Uterus (tissue), 3 donors: ENCODE measurements at regions not wholly inside any gene's neighbourhood (a gene's known extent, or its start where the extent isn't known, plus 50 kb on each side); places are given as distances from the start of the nearest gene placed in this dataset.

Experiments used
- DNase-seq, 2 donors: peaks; one replicate each; pipeline ENCODE4 v3.0.0-alpha.2; 2019 to 2020
- H3K27ac ChIP-seq, 2 donors: fragments of 200-600 bp; sonication (generic); 1 replicate in 1 of 2; 2 replicates in 1 of 2; pipeline ENCODE4 v1.5.1; 2016 to 2018
- H3K27me3 ChIP-seq, 2 donors: fragments of 200-600 bp; sonication (generic); one replicate each; pipeline ENCODE4 v1.5.1; 2018 to 2019; ENCODE audit warnings: control low read depth in 1 of 2
- H3K36me3 ChIP-seq, 2 donors: fragments of 200-600 bp; sonication (generic); one replicate each; pipeline ENCODE4 v1.5.1; 2019; ENCODE audit warnings: control low read depth in 1 of 2
- H3K4me1 ChIP-seq, 2 donors: fragments of 200-600 bp; sonication (generic); one replicate each; pipeline ENCODE4 v1.5.1; 2018 to 2019; ENCODE audit warnings: control low read depth in 1 of 2
- H3K4me3 ChIP-seq, 2 donors: fragments of 200-600 bp; sonication (generic); 1 replicate in 1 of 2; 2 replicates in 1 of 2; pipeline ENCODE4 v1.5.1; 2018 to 2019; ENCODE audit warnings: mild to moderate bottlenecking in 1 of 2
- H3K9me3 ChIP-seq, 2 donors: fragments of 200-600 bp; sonication (generic); one replicate each; pipeline ENCODE4 v1.5.1; 2019; ENCODE audit warnings: control low read depth in 1 of 2
- POLR2A ChIP-seq, 2 donors: fragments of 450-650 bp; IDR thresholded peaks; one replicate each; pipeline ENCODE4 v1.6.1; 2016; ENCODE audit warnings: antibody characterized with exemption in 2 of 2, mild to moderate bottlenecking in 1 of 2, moderate library complexity in 1 of 2
- intact Hi-C: fragments of 100-400 bp; cut with DNase I; formaldehyde crosslinking; loops from one replicate; pipeline ENCODE4 v1.15.1; 2023; ENCODE audit warnings: low total_unique reads
- TF ChIP-seq, protein P1 (sequence below), 4 experiments: fragments of 200-600 bp in 2 of 4; fragments of 450-650 bp in 2 of 4; sonication (generic) in 2 of 4; IDR thresholded peaks; one replicate each; pipeline ENCODE4 v1.5.1; 2016 to 2019; ENCODE audit warnings: antibody characterized with exemption in 4 of 4, mild to moderate bottlenecking in 2 of 4, moderate library complexity in 1 of 4
- donor health status: DM: yes; HTN: yes; CAD: no.

DNA sequence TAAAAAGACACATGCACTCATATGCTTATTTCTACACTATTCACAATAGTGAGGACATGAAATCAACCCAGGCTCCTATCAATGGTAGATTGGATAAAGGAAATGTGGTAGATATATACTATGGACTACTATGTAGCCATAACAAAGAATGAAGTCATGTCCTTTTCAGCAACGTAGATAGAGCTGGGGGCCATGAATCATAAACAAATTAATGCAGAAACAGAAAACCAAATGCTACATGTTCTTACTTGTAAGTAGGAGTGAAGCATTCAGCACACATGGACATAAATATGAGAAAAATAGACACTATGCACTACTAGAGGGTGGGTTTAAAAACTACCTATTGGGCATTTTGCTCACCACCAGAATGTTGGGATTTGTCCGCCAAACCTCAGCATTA lies 278.0 kb upstream of the MIS18BP1 start:
- Histone ChIP-seq H3K36me3 (no peaks in the 10 kb centered on the region), H3K9me3 (no peaks in the 10 kb centered on the region), H3K4me1 (no peaks in the 10 kb centered on the region), H3K27ac (no peak overlapping the region), H3K27me3 (no peaks in the 10 kb centered on the region), H3K4me3 (no peak overlapping the region)
- DNase-seq: no peak
- TF ChIP-seq POLR2A (IDR thresholded peaks at IDR 0.05): no peak
- TF ChIP-seq, protein P1, sequence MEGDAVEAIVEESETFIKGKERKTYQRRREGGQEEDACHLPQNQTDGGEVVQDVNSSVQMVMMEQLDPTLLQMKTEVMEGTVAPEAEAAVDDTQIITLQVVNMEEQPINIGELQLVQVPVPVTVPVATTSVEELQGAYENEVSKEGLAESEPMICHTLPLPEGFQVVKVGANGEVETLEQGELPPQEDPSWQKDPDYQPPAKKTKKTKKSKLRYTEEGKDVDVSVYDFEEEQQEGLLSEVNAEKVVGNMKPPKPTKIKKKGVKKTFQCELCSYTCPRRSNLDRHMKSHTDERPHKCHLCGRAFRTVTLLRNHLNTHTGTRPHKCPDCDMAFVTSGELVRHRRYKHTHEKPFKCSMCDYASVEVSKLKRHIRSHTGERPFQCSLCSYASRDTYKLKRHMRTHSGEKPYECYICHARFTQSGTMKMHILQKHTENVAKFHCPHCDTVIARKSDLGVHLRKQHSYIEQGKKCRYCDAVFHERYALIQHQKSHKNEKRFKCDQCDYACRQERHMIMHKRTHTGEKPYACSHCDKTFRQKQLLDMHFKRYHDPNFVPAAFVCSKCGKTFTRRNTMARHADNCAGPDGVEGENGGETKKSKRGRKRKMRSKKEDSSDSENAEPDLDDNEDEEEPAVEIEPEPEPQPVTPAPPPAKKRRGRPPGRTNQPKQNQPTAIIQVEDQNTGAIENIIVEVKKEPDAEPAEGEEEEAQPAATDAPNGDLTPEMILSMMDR (IDR thresholded peaks at IDR 0.05): no peak
- intact Hi-C loops: no loop called here

DNA sequence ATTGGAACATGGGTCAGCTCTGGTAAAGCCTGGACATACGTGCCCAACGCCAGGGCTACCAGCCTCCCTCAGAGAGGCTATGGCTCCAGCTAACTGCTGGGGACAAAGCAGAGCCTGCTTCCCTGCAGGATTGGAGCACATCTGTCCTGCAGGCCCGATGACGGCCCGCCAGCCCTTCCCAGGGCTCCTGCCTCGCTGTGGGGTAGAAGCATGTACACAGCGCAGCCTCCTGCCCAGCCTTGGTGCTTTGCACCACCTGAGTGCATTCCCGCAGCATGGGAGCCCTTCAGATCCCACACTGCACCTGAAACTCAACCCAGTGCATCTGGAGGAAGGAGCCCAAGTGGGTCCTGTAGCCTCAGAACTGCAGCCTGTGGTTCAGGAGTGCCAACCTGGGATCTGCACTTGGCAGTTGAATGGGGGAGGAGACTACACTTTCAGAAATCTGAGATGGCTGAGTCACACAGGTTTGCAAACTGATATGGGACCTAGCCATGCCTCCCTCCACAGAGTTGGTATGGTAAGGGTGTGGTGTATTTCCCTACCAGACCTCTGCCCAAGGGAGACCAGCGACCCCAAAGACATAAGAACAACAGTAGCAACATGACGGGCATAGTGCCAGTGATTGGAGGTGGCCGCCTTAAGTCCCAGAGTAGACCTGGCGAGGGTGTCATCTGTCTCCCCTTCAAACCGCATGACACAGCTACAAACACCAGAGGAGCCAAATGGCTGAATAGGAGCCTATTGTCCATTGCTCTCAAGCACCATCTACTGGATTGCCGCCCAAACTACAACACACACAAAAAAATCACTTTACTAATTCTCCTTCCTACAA lies 273.9 kb upstream of the MIS18BP1 start:
- intact Hi-C loops: no loop called here
- DNase-seq: no peak
- no peak for TF ChIP-seq POLR2A (IDR thresholded peaks at IDR 0.05)
- TF ChIP-seq, protein P1 (IDR thresholded peaks at IDR 0.05): no peak
- H3K4me3 ChIP-seq: no peak overlapping the region
- no peaks in the 10 kb centered on the region for H3K4me1 ChIP-seq
- no peak overlapping the region for H3K27ac ChIP-seq
- no peaks in the 10 kb centered on the region for H3K36me3 ChIP-seq
- no peaks in the 10 kb centered on the region for H3K27me3 ChIP-seq
- H3K9me3 ChIP-seq: no peaks in the 10 kb centered on the region

DNA sequence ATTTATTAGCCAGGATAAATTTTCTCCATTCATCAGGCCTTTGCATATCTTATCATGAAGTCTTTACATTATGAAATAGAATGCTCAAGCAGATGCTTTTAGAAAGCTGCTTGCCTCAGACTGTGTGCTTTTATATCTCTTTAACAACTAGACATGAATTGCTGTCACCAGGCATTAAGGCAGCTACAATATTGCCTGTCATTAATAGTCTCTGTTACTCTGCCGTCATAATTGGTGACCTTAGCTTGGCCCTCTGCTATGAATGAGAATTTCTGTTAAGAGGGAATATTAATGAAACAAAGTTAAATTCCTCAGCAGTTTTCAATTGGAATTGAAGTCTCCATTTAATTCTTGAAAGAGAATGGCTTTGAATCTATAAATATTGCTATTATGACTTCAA lies 266.8 kb upstream of the MIS18BP1 start:
- Histone ChIP-seq H3K9me3 (no peaks in the 10 kb centered on the region), H3K4me3 (no peak overlapping the region), H3K27me3 (no peaks in the 10 kb centered on the region), H3K4me1 (no peaks in the 10 kb centered on the region), H3K36me3 (no peaks in the 10 kb centered on the region), H3K27ac (no peak overlapping the region)
- DNase-seq: no peak
- intact Hi-C loops: no loop called here
- no peak for TF ChIP-seq POLR2A (IDR thresholded peaks at IDR 0.05)
- TF ChIP-seq, protein P1 (IDR thresholded peaks at IDR 0.05): no peak

DNA sequence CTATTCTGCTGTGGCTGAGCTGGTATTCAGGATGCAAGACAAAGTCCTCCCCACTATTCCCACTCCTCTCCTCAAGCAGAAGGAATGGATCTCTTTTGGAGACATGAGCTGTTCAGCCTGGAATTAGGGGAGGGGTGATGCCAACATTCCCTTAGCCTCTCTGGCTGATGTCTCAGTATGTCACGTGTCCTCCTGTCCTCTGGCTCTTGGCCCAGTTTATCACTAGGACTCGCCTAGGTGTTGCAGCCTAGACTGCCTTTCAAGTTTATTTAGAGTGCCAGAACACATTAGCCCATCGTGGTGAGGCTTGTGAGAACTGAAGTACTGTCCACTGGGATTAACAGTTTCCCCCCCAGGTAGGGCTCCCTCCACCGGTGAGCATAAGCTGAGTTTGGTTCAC lies 239.9 kb upstream of the MIS18BP1 start:
- no peak overlapping the region for H3K4me3 ChIP-seq
- H3K27ac ChIP-seq: no peak overlapping the region
- DNase-seq: no peak
- no peaks in the 10 kb centered on the region for H3K4me1 ChIP-seq
- TF ChIP-seq, protein P1 (IDR thresholded peaks at IDR 0.05): no peak
- no peak for TF ChIP-seq POLR2A (IDR thresholded peaks at IDR 0.05)
- H3K9me3 ChIP-seq: no peaks in the 10 kb centered on the region
- intact Hi-C loops: no loop called here
- no peaks in the 10 kb centered on the region for H3K36me3 ChIP-seq
- H3K27me3 ChIP-seq: no peaks in the 10 kb centered on the region

DNA sequence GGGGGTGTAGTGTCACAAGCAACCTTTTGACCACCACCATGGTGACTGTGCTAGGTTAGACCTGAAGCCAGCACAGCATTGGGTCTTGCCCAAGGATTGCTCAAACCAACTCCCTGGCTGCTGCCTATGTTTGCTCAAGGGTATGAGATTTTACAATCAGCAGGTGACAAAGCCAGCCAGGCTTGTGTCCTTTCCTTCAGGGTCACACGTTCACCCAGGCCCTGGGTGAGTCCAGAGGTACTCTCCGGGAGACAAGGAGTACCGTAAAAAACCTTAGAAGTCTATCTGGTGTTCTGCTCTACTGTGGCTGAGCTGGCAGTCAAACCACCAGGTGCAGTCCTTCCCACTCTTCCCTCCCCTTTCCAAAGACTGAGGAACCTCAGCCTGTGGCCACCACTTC lies 238.9 kb upstream of the MIS18BP1 start:
- no peak overlapping the region for H3K27ac ChIP-seq
- intact Hi-C loops: no loop called here
- no peaks in the 10 kb centered on the region for H3K27me3 ChIP-seq
- H3K9me3 ChIP-seq: no peaks in the 10 kb centered on the region
- H3K36me3 ChIP-seq: no peaks in the 10 kb centered on the region
- DNase-seq: no peak
- no peak for TF ChIP-seq POLR2A (IDR thresholded peaks at IDR 0.05)
- TF ChIP-seq, protein P1 (IDR thresholded peaks at IDR 0.05): no peak
- H3K4me3 ChIP-seq: no peak overlapping the region
- H3K4me1 ChIP-seq: no peaks in the 10 kb centered on the region
